ENCODE measurements at regions not wholly inside any gene's neighbourhood (a gene's known extent, or its start where the extent isn't known, plus 50 kb on each side); places are given as distances from the start of the nearest gene placed in this dataset.

GRCh38 chr2:230657906-230658305, 54.7 kb upstream of the CAB39 start:
- Mint-ChIP-seq H3K27me3 (no peaks in the 10 kb centered on the region), H3K27ac (peak overlapping the region; percentile 73), H3K36me3 (no peaks in the 10 kb centered on the region), H3K9me3 (ENCODE audit: low read depth) (no peaks in the 10 kb centered on the region), H3K4me1 (ENCODE audit: low read depth) (peaks cover 84% of the 10 kb centered on the region), H3K4me3 (peak overlapping the region; percentile 17)

- Mint-ChIP-seq H3K9me3 (ENCODE audit: low read depth) (no peaks in the 10 kb centered on the region), H3K27me3 (no peaks in the 10 kb centered on the region)
Observed at GRCh38 chr2:230658577-230658876, 54.1 kb upstream of the CAB39 start.

GRCh38 chr2:230658877-230659652, 53.6 kb upstream of the CAB39 start:
- Mint-ChIP-seq H3K4me1 (ENCODE audit: low read depth) (peaks cover 91% of the 10 kb centered on the region), H3K4me3 (peak overlapping the region; percentile 87), H3K27me3 (no peaks in the 10 kb centered on the region), H3K36me3 (no peaks in the 10 kb centered on the region), H3K27ac (peak overlapping the region; percentile 99), H3K9me3 (ENCODE audit: low read depth) (no peaks in the 10 kb centered on the region)

More at GRCh38 chr2:230658577-230658876, 54.1 kb upstream of the CAB39 start:
- peaks cover 90% of the 10 kb centered on the region for H3K4me1 Mint-ChIP-seq (ENCODE audit: low read depth)
- H3K27ac Mint-ChIP-seq = peak overlapping the region; percentile 99
- H3K4me3 Mint-ChIP-seq = peak overlapping the region; percentile 87
- no peaks in the 10 kb centered on the region for H3K36me3 Mint-ChIP-seq

DNA sequence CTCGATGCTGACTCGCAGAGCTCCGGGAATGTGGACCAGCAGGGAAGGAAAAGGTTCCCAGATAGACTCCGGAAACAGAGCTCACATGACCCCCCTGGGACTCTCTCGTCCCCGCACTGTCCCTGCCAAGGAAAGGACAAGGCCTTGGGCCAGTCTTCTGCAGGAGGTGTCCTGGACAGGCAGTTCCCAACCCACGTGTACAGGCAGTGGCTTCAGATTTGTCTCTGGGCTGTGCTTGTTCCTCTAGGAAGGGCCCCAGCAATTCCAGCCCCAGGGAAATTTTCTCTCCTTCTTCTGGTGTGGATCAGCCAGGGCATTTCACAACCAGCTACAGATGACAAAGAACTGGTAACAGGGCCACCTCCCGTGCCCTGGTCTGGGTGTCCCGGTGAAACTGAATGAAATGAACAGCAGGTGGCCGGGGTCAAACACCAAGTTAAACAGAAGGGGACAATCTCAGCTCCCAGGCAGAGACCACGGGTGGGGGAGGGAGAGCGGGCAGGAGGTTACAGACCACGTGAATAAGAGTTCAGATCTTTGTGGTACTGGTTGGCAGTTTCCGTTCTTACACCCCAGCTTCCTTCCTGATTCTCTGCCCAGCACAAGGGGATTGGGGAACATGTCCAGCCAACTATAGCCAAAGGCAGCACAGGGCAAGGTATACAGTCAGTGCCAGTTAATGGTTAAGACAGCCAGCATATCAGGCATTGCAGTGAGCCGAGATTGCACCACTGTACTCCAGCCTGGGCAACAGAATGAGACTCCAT, 52.2 kb upstream of the CAB39 start:
- Mint-ChIP-seq H3K36me3 (no peaks in the 10 kb centered on the region), H3K9me3 (ENCODE audit: low read depth) (no peaks in the 10 kb centered on the region), H3K27ac (peak overlapping the region; percentile 99), H3K27me3 (no peaks in the 10 kb centered on the region), H3K4me3 (peak overlapping the region; percentile 70), H3K4me1 (ENCODE audit: low read depth) (peaks cover 97% of the 10 kb centered on the region)

DNA sequence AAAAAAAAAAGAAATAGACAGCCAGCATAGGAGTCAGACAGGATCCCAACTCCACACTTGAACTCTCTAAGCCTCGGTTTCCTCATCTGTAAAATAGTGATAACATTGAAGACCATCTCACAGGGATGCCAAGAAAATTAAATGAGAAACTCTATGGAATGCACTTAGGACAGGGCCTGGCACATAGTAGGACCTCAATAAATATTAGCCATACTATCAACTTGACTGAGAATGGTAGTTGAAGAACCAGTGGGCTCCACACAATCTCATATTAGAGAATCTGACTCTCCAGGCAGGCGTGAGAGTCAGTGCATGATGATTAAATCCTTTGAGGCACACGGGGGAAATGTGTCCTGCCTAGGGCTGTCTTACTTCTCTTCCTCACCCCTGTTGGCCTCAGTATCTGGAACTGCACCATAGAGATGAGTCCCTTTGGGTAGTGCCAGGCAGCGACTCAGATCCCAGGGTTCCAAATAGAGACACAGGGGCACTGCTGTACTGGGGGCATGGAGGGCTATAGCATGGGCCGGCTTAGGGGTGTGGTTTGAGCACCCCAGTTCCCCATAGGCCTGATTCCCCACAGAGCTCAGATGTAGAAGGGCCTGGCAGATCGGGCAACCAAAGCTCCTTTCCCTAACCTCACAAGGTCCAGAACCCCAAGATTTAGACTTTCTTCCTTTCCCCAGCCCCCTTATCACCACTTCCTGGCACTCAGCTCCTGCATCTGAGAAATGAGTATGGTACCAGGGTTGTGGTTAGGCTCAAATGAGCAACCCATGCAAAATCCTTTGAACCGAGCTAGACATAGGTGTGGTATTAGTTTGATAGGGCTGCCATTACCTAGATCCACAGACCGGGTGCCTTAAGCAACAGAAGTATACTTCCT, 51.3 kb upstream of the CAB39 start:
- Mint-ChIP-seq H3K36me3 (no peaks in the 10 kb centered on the region), H3K27me3 (no peaks in the 10 kb centered on the region), H3K27ac (peak overlapping the region; percentile 99), H3K4me1 (ENCODE audit: low read depth) (peaks cover 90% of the 10 kb centered on the region), H3K4me3 (peak overlapping the region; percentile 70), H3K9me3 (ENCODE audit: low read depth) (no peaks in the 10 kb centered on the region)

All from activated naive CD8-positive, alpha-beta T cell (primary cell).